SW480 (cell line): ENCODE measurements at regions not wholly inside any gene's neighbourhood (a gene's known extent, or its start where the extent isn't known, plus 50 kb on each side); places are given as distances from the start of the nearest gene placed in this dataset.
A peak's percentile ranks its signal among the peaks of the same experiment; 100 is the strongest.

Experiments used
- DNase-seq: peaks from one replicate; pipeline ENCODE4 v3.0.0-alpha.2; 2016; ENCODE audit warnings: low spot score

GRCh38 chr18:34159691-34160185, 65.0 kb downstream of the NOL4 start:
- DNase-seq = no peak

- no peak for DNase-seq
These were observed 65.6 kb downstream of the NOL4 start for GRCh38 chr18:34158881-34159690.

- DNase-seq = no peak
These were observed 71.0 kb downstream of the NOL4 start for GRCh38 chr18:34153711-34154110.

- DNase-seq = no peak
These were observed 93.7 kb downstream of the NOL4 start for GRCh38 chr18:34131006-34131405.

- no peak for DNase-seq
These were observed 96.3 kb downstream of the NOL4 start for GRCh38 chr18:34128436-34128835.

GRCh38 chr18:34126121-34126520, 98.6 kb downstream of the NOL4 start:
- DNase-seq = no peak

GRCh38 chr18:34122724-34123334, 101.9 kb downstream of the NOL4 start:
- peak; percentile 36 for DNase-seq

- peak; percentile 1 for DNase-seq
These were observed 103.5 kb downstream of the NOL4 start for GRCh38 chr18:34121200-34121721.

GRCh38 chr18:34120294-34120693, 104.4 kb downstream of the NOL4 start:
- DNase-seq = no peak

- no peak for DNase-seq
These were observed 107.4 kb downstream of the NOL4 start for GRCh38 chr18:34117319-34117718.

GRCh38 chr18:34115409-34116081, 109.2 kb downstream of the NOL4 start:
- no peak for DNase-seq

- no peak for DNase-seq
These were observed 109.7 kb downstream of the NOL4 start for GRCh38 chr18:34114996-34115395.

- no peak for DNase-seq
These were observed 116.5 kb downstream of the NOL4 start for GRCh38 chr18:34108206-34108605.

GRCh38 chr18:34098109-34098508, 126.6 kb downstream of the NOL4 start:
- DNase-seq = no peak

GRCh38 chr18:34097312-34097711, 127.4 kb downstream of the NOL4 start:
- no peak for DNase-seq

GRCh38 chr18:34094148-34094547, 130.6 kb downstream of the NOL4 start:
- no peak for DNase-seq

GRCh38 chr18:34092796-34093195, 131.9 kb downstream of the NOL4 start:
- no peak for DNase-seq

- no peak for DNase-seq
These were observed 138.3 kb downstream of the NOL4 start for GRCh38 chr18:34086370-34086769.

- no peak for DNase-seq
These were observed 139.5 kb downstream of the NOL4 start for GRCh38 chr18:34085140-34085739.

- no peak for DNase-seq
These were observed 140.1 kb downstream of the NOL4 start for GRCh38 chr18:34084635-34085034.

- DNase-seq = no peak
These were observed 140.7 kb downstream of the NOL4 start for GRCh38 chr18:34083910-34084535.

GRCh38 chr18:34077599-34077998, 147.1 kb downstream of the NOL4 start:
- peak; percentile 0 for DNase-seq
